ENCODE measurements at regions not wholly inside any gene's neighbourhood (a gene's known extent, or its start where the extent isn't known, plus 50 kb on each side); places are given as distances from the start of the nearest gene placed in this dataset.

GRCh38 chr7:49396229-49396628 is 377.2 kb upstream of the VWC2 start:
- Histone ChIP-seq H3K36me3 (no peaks in the 10 kb centered on the region), H3K27ac (no peak overlapping the region), H3K4me1 (no peaks in the 10 kb centered on the region), H3K9me3 (no peaks in the 10 kb centered on the region), H3K4me3 (no peak overlapping the region), H3K27me3 (replicated peaks in 1 of 7) (no peaks in the 10 kb centered on the region)
- DNase-seq: no peak
- WGBS, 5 donors: 70 to 86% (median 80%) methylated on average over 4 of the region's 4 CpGs
- intact Hi-C loops (cut with DNase I; ENCODE audit: low total_unique reads): no loop called here
- no peak for TF ChIP-seq POLR2A (IDR thresholded peaks at IDR 0.05)
- TF ChIP-seq, protein P1, sequence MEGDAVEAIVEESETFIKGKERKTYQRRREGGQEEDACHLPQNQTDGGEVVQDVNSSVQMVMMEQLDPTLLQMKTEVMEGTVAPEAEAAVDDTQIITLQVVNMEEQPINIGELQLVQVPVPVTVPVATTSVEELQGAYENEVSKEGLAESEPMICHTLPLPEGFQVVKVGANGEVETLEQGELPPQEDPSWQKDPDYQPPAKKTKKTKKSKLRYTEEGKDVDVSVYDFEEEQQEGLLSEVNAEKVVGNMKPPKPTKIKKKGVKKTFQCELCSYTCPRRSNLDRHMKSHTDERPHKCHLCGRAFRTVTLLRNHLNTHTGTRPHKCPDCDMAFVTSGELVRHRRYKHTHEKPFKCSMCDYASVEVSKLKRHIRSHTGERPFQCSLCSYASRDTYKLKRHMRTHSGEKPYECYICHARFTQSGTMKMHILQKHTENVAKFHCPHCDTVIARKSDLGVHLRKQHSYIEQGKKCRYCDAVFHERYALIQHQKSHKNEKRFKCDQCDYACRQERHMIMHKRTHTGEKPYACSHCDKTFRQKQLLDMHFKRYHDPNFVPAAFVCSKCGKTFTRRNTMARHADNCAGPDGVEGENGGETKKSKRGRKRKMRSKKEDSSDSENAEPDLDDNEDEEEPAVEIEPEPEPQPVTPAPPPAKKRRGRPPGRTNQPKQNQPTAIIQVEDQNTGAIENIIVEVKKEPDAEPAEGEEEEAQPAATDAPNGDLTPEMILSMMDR (IDR thresholded peaks at IDR 0.05 in 8 of 11, conservative IDR thresholded peaks at IDR 0.05 in 3 of 11): no peak
- TF ChIP-seq POLR2AphosphoS5 (IDR thresholded peaks at IDR 0.05): no peak

GRCh38 chr7:49397750-49398149 is 375.7 kb upstream of the VWC2 start:
- H3K27ac ChIP-seq: no peak overlapping the region
- WGBS, 5 donors: 82 to 92% (median 89%) methylated on average over 4 of the region's 4 CpGs
- DNase-seq: no peak
- H3K27me3 ChIP-seq (replicated peaks in 1 of 7): no peaks in the 10 kb centered on the region
- no peaks in the 10 kb centered on the region for H3K4me1 ChIP-seq
- intact Hi-C loops (cut with DNase I; ENCODE audit: low total_unique reads): no loop called here
- no peaks in the 10 kb centered on the region for H3K9me3 ChIP-seq
- no peaks in the 10 kb centered on the region for H3K36me3 ChIP-seq
- no peak overlapping the region for H3K4me3 ChIP-seq
- no peak for TF ChIP-seq POLR2AphosphoS5 (IDR thresholded peaks at IDR 0.05)
- no peak for TF ChIP-seq POLR2A (IDR thresholded peaks at IDR 0.05)
- TF ChIP-seq, protein P1 (IDR thresholded peaks at IDR 0.05 in 8 of 11, conservative IDR thresholded peaks at IDR 0.05 in 3 of 11): no peak

DNA sequence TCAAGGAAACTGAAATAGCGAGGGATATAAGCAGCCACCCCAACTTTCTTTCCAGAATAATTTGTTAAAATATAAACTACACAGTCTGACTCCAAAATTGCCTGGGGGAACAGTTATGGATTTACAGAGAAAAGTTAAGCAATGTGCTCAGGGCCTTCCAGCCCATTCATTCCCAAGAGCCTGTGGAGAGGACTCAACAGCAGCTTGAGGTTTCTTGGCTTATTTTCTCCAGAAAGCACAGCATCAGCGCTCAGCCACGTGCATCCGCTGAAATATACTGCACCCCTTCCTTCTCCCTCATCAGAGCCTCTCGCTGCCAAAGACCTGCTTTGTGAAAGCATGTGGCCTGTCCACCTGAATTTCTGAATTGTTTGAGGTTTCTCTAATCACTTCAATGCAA is 375.2 kb upstream of the VWC2 start:
- TF ChIP-seq POLR2AphosphoS5 (IDR thresholded peaks at IDR 0.05): no peak
- TF ChIP-seq POLR2A (IDR thresholded peaks at IDR 0.05): no peak
- TF ChIP-seq, protein P1 (IDR thresholded peaks at IDR 0.05 in 8 of 11, conservative IDR thresholded peaks at IDR 0.05 in 3 of 11): no peak
- intact Hi-C loops (cut with DNase I; ENCODE audit: low total_unique reads): no loop called here
- Histone ChIP-seq H3K4me3 (no peak overlapping the region), H3K27ac (no peak overlapping the region), H3K9me3 (no peaks in the 10 kb centered on the region), H3K4me1 (no peaks in the 10 kb centered on the region), H3K27me3 (replicated peaks in 1 of 7) (no peaks in the 10 kb centered on the region), H3K36me3 (no peaks in the 10 kb centered on the region)
- 79 to 94% (median 82%) methylated on average over 5 of the region's 5 CpGs for WGBS, 5 donors
- DNase-seq: no peak

GRCh38 chr7:49398746-49399145 is 374.7 kb upstream of the VWC2 start:
- 72 to 85% (median 80%) methylated on average over 3 of the region's 3 CpGs for WGBS, 5 donors
- H3K36me3 ChIP-seq: no peaks in the 10 kb centered on the region
- no peak for TF ChIP-seq POLR2AphosphoS5 (IDR thresholded peaks at IDR 0.05)
- TF ChIP-seq POLR2A (IDR thresholded peaks at IDR 0.05): no peak
- TF ChIP-seq, protein P1 (IDR thresholded peaks at IDR 0.05 in 8 of 11, conservative IDR thresholded peaks at IDR 0.05 in 3 of 11): no peak
- H3K27me3 ChIP-seq (replicated peaks in 1 of 7): no peaks in the 10 kb centered on the region
- no peak overlapping the region for H3K27ac ChIP-seq
- DNase-seq: no peak
- H3K9me3 ChIP-seq: no peaks in the 10 kb centered on the region
- H3K4me1 ChIP-seq: no peaks in the 10 kb centered on the region
- no peak overlapping the region for H3K4me3 ChIP-seq
- intact Hi-C loops (cut with DNase I; ENCODE audit: low total_unique reads): no loop called here

Data from spleen (tissue), 11 donors.